ENCODE measurements at regions not wholly inside any gene's neighbourhood (a gene's known extent, or its start where the extent isn't known, plus 50 kb on each side); places are given as distances from the start of the nearest gene placed in this dataset.
"Not testable (repeated sequence)": the region's sequence is repeated elsewhere in the genome, so short reads cannot be mapped to it uniquely, and the experiment has no call there.

DNA sequence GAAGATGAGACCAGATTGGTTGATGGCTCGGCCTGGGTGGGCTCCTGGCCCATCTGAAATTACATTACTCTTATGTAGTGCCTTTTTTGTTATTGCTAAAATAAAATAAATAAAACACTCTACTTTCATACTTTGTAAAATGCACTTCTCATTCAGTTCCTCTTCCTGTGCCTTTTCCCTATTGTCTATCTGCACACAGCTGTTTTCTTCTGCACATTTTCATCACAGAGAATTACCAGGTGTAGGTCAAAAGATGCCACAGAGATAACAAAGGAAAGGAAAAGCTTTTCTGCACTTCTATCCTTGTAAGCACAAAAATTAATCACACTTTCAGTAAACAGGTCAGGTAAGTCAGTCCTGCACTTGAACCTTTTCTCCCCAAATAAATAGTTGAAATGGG is 265.1 kb downstream of the BTG1 start:
- DNase-seq = no peak

DNA sequence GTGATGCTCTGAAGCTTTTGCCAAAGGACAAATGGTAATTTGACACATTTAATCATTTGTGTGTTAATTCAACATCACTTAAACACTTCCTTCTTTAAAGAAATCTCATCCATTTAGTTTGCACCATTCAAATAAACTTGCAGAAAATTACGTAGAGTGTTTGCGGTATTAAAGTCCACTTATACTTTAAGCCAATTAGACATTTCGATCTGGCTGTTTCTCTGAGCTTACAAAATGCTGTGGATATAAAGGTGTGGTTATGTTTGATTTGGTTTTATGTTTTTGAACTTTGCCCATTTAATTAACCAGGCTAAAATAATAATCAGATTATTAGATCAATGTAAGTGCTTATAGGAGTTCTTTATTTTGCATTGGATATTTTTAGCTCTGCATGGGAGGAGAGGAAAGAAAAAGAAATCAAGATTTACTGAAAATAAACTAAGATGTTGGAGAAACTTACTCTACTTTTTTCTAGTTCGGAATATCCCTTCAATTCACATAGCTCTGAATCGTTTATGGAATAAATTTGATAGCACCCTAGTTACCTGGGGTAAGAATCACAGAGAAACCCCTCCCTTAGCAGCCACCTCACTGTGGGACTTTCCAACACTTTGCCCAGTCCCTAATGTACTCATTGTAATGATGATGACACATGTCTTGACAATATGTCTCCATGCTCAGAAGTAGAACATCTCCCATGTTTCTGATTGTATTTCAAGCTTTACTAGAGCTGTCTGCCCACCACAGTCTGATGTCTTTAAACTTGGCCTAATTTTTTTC is 268.0 kb downstream of the BTG1 start:
- DNase-seq = no peak

- peak; percentile 12 for DNase-seq
Observed at GRCh38 chr12:91877022-91877421, 268.6 kb downstream of the BTG1 start.

- not testable (repeated sequence) for DNase-seq
Observed at GRCh38 chr12:91875671-91876070, 270.0 kb downstream of the BTG1 start.

- DNase-seq = no peak
Observed at GRCh38 chr12:91874086-91874865, 271.4 kb downstream of the BTG1 start.

DNA sequence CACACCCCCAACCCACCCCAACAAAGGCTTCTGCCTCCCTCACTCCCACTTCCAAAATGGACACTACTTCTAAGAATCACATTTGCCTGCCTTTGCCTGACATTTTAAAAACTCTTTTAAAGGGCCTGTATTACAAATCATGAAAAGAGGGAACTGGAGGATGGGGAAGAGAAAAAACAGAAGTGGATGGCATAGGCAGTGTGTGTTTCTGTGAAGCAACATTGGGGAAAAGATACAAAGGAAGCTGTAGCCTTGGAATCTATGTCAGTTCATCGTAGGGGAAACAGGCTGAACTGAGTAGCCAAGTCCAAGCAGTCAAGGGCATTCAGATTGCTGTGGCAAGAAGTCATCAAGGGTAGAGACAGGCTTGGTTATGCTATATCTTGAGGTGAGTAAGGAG is 273.9 kb downstream of the BTG1 start:
- no peak for DNase-seq

- DNase-seq = no peak
Observed at GRCh38 chr12:91870872-91871707, 274.6 kb downstream of the BTG1 start.

DNA sequence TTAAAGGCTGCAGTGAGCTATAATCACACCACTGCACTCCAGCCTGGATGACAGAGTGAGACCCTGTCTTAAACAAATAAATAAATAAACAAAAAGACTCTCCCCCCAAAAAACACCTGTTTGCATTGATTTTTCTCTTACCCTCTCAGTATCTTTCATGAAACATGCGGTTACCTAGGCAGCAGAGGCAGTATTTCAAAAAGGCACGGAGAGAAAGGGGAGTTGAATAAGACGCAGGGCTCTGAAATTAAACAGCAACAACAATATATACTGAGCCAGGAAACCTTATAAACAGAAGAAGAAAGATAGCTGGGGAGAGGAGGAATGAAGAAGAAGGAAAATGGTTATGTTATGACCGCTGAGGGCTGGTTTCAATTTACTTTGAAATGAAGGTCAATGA is 277.6 kb downstream of the BTG1 start:
- no peak for DNase-seq

DNA sequence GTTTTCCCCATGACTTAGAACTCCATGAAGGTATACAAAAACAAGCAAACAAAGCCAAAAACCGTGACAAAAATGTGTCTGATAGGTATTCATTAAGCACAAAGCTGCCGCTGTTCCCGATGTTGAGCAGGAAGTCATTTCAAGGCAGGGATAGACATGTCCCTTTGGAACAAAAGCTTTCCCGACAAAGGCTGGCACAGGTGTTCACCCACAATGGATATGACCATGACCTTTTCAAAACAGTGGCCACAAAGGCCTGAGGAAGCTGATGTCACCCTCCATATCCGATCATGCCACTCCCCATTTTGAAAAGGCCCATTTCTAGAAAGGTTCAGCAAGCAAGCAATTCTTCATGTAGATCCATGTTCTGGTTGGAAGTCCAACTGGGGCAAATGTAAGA is 279.1 kb downstream of the BTG1 start:
- DNase-seq = no peak

DNA sequence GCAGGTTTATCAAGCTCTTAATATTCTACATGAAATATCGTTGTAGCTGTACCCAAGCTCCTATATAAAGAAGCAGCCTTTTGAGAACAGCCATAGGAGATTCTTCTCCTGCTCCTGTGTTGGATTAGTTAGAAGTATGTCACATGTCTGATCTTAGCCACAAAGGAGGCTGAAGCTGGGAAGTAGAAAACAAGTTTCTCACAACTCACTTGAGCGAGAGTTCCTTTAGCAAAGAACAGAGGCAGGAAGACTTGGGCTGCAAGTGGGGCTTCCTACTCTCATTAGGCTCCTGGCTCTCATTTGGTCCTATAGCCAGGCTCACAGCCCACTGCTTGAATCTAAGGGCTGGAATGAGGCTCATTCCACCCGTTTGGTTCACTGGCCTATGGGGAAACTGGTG is 281.9 kb downstream of the BTG1 start:
- DNase-seq = no peak

- DNase-seq = no peak
Observed at GRCh38 chr12:91861554-91861953, 284.1 kb downstream of the BTG1 start.

DNA sequence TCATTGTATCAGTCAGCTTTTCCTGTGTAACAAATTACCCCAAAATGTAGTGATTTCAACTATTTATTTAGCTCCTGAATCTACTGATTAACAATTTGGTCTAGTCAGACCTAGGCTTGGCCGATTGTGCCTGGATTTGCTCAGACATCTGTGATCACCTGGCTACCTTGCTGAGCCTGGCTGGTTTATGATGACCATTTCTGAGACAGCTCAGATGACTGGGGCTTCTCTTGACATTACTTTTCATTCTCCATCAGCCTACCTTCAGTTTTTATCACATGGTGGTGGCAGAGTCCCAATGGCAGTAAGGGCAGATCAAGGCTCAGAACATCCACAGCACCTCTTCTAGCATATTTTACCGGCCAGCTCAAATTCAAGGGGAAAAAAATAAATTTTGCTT is 286.3 kb downstream of the BTG1 start:
- DNase-seq = no peak

GRCh38 chr12:91857813-91858542 is 287.7 kb downstream of the BTG1 start:
- no peak for DNase-seq

DNA sequence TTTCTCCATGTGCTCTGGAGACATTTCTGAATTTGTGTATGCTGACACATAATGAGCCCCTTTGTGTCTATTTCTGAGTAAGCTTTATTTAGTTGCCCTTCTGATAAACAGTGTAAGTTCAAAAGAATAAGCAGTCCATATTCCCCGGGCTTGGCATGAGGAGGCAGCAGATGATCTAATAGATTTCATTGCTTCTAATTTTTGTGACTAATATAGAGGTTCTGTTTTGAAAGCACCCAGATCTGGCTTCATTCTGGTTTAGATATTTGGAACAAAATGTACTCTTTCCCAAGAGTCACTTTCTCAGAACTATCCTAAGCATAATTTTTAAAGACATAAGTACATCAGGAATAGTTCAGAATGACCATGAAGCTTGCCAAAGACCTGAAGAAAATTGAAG is 290.9 kb downstream of the BTG1 start:
- no peak for DNase-seq

- DNase-seq = no peak
Observed at GRCh38 chr12:91853350-91854127, 292.1 kb downstream of the BTG1 start.

- DNase-seq = peak; percentile 13
Observed at GRCh38 chr12:91852634-91853033, 293.0 kb downstream of the BTG1 start.

GRCh38 chr12:91851741-91852477 is 293.7 kb downstream of the BTG1 start:
- no peak for DNase-seq

DNA sequence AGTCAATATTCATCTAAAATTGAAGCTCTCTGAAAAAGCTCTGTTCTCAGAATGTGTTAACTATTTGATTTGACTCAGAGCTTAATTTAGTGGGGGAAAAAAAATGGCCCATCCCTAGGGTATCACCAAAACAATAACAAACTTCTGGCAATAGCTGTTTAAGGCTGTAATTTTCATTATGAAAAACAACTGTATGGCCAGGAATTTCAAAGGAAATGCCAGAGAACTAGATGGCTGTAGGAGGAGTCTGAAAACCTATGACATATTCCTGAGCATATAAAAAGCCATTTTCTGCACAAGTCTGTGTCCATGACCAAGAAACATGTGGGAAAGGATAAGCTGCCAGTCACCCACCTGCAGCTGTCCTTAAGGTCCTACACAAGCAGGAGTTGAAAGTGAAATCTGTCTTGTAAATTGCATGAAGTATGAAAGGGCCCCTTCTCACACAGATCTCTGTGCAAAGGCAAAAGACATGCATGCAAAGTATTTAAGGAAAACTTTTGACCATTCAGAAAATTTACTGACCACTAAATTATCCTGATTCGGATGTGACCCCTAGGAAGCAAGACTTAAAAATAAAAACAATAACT is 299.1 kb downstream of the BTG1 start:
- no peak for DNase-seq

- DNase-seq = no peak
Observed at GRCh38 chr12:91845365-91845764, 300.3 kb downstream of the BTG1 start.

GRCh38 chr12:91841822-91842221 is 303.8 kb downstream of the BTG1 start:
- no peak for DNase-seq

DNA sequence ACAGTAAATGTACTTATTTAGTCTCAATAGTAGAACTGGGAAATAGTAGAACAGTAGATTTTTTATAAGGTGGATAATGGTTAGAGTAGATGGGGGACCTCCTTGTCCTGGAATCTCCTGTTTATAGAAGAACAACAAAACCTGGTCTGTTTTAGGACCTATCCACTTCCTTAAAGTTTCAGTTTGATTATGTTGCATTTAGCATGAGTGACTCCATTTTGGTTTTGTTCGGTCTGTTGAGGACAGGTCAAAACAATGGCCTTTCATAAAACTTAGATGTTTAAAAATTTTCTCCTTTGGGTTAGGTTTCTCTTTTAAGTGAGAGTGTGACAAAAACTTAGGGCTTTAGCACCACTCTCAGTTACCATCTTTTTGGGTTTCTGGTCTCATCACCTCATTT is 308.9 kb downstream of the BTG1 start:
- no peak for DNase-seq
